ENCODE measurements at regions not wholly inside any gene's neighbourhood (a gene's known extent, or its start where the extent isn't known, plus 50 kb on each side); places are given as distances from the start of the nearest gene placed in this dataset.
"Not testable (repeated sequence)": the region's sequence is repeated elsewhere in the genome, so short reads cannot be mapped to it uniquely, and the experiment has no call there.

GRCh38 chr16:85197611-85198566 is 85.6 kb upstream of the CIBAR2 start:
- ATAC-seq (no peak), DNase-seq (no peak)
- intact Hi-C loops (cut with DNase I, micrococcal nuclease): no loop called here

GRCh38 chr16:85199069-85199725 is 86.9 kb upstream of the CIBAR2 start:
- intact Hi-C loops (cut with DNase I, micrococcal nuclease): no loop called here
- no peak for ATAC-seq
- no peak for DNase-seq

- intact Hi-C loops (cut with DNase I, micrococcal nuclease): loop anchor here in 1 of 2 donors (10.0 kb wide), 1 partner anchor 65 kb away; no protein-coding TSS in a partner anchor
- ATAC-seq: no peak
- no peak for DNase-seq
Measured at GRCh38 chr16:85199880-85200279, 87.6 kb upstream of the CIBAR2 start.

- ATAC-seq: no peak
- no peak for DNase-seq
- intact Hi-C loops (cut with DNase I, micrococcal nuclease): loop anchor here in 1 of 2 donors (10.0 kb wide), 1 partner anchor 66 kb away; no protein-coding TSS in a partner anchor
Measured at GRCh38 chr16:85200471-85201278, 88.4 kb upstream of the CIBAR2 start.

- no peak for DNase-seq
- ATAC-seq: no peak
- intact Hi-C loops (cut with DNase I, micrococcal nuclease): loop anchor here in 1 of 2 donors (10.0 kb wide), 1 partner anchor 67 kb away; no protein-coding TSS in a partner anchor
Measured at GRCh38 chr16:85201574-85201973, 89.3 kb upstream of the CIBAR2 start.

GRCh38 chr16:85202051-85202601 is 89.9 kb upstream of the CIBAR2 start:
- no peak for ATAC-seq
- DNase-seq: no peak
- intact Hi-C loops (cut with DNase I, micrococcal nuclease): loop anchor here in 1 of 2 donors (10.0 kb wide), 1 partner anchor 67 kb away; no protein-coding TSS in a partner anchor

- intact Hi-C loops (cut with DNase I, micrococcal nuclease): loop anchor here in 1 of 2 donors (10.0 kb wide), 1 partner anchor 68 kb away; no protein-coding TSS in a partner anchor
- DNase-seq (peak; percentile 52 to 83), ATAC-seq (peak; percentile 41)
Measured at GRCh38 chr16:85202631-85203461, 90.6 kb upstream of the CIBAR2 start.

GRCh38 chr16:85203462-85203813 is 91.2 kb upstream of the CIBAR2 start:
- DNase-seq (no peak), ATAC-seq (no peak)
- intact Hi-C loops (cut with DNase I, micrococcal nuclease): loop anchor here in 1 of 2 donors (10.0 kb wide), 1 partner anchor 69 kb away; no protein-coding TSS in a partner anchor

- DNase-seq: no peak
- ATAC-seq: no peak
- intact Hi-C loops (cut with DNase I, micrococcal nuclease): loop anchor here in 1 of 2 donors (10.0 kb wide), 1 partner anchor 70 kb away; no protein-coding TSS in a partner anchor
Measured at GRCh38 chr16:85204242-85205010, 92.2 kb upstream of the CIBAR2 start.

GRCh38 chr16:85205257-85205656 is 93.0 kb upstream of the CIBAR2 start:
- not testable (repeated sequence) for ATAC-seq, DNase-seq
- intact Hi-C loops (cut with DNase I, micrococcal nuclease): loop anchor here in 1 of 2 donors (10.0 kb wide), 1 partner anchor 70 kb away; no protein-coding TSS in a partner anchor

GRCh38 chr16:85205747-85206471 is 93.6 kb upstream of the CIBAR2 start:
- ATAC-seq (no peak), DNase-seq (no peak)
- intact Hi-C loops (cut with DNase I, micrococcal nuclease): loop anchor here in 1 of 2 donors (10.0 kb wide), 1 partner anchor 71 kb away; no protein-coding TSS in a partner anchor

GRCh38 chr16:85206472-85207356 is 94.4 kb upstream of the CIBAR2 start:
- intact Hi-C loops (cut with DNase I, micrococcal nuclease): loop anchor here in 1 of 2 donors (10.0 kb wide), 1 partner anchor 72 kb away; no protein-coding TSS in a partner anchor
- ATAC-seq (peak; percentile 33), DNase-seq (peak; percentile 54 to 74)

GRCh38 chr16:85207357-85207921 is 95.2 kb upstream of the CIBAR2 start:
- ATAC-seq (no peak), DNase-seq (no peak)
- intact Hi-C loops (cut with DNase I, micrococcal nuclease): loop anchor here in 1 of 2 donors (10.0 kb wide), 1 partner anchor 73 kb away; no protein-coding TSS in a partner anchor

GRCh38 chr16:85208181-85208580 is 95.9 kb upstream of the CIBAR2 start:
- DNase-seq (no peak), ATAC-seq (no peak)
- intact Hi-C loops (cut with DNase I, micrococcal nuclease): loop anchor here in 1 of 2 donors (10.0 kb wide), 1 partner anchor 73 kb away; no protein-coding TSS in a partner anchor

Measured in left colon (tissue), 2 donors.